Central memory CD8-positive, alpha-beta T cell (primary cell): ENCODE measurements at regions not wholly inside any gene's neighbourhood (a gene's known extent, or its start where the extent isn't known, plus 50 kb on each side); places are given as distances from the start of the nearest gene placed in this dataset.

ENCODE experiments used
- ATAC-seq: fragments of 150-1000 bp; cut with Tn5 transposase; replicated peaks from 2 replicates; pipeline ENCODE4 v1.10.0; 2022; ENCODE audit warnings: mild to moderate bottlenecking, moderate FRiP score, moderate number of reproducible peaks; ENCODE audit not compliant: poor library complexity, severe bottlenecking; ENCODE audit errors: extremely low read depth
- DNase-seq, 2 donors: peaks; one replicate each; pipeline ENCODE4 v3.0.0; 2021; ENCODE audit warnings: low spot score in 2 of 2
- H3K27ac Mint-ChIP-seq: one replicate; pipeline ENCODE4 v1.8.0; 2022; ENCODE audit warnings: low read depth, mild to moderate bottlenecking, moderate library complexity, mixed read lengths
- H3K27me3 Mint-ChIP-seq: one replicate; pipeline ENCODE4 v1.8.0; 2022; ENCODE audit warnings: mixed read lengths
- H3K36me3 Mint-ChIP-seq: one replicate; pipeline ENCODE4 v1.8.0; 2022; ENCODE audit warnings: mild to moderate bottlenecking, moderate library complexity, mixed read lengths; ENCODE audit not compliant: insufficient read depth
- H3K4me1 Mint-ChIP-seq: one replicate; pipeline ENCODE4 v1.8.0; 2022; ENCODE audit warnings: mixed read lengths
- H3K4me3 Mint-ChIP-seq: one replicate; pipeline ENCODE4 v1.8.0; 2022; ENCODE audit warnings: mild to moderate bottlenecking, moderate library complexity, mixed read lengths
- H3K9me3 Mint-ChIP-seq: one replicate; pipeline ENCODE4 v1.8.0; 2022; ENCODE audit warnings: mixed read lengths

DNA sequence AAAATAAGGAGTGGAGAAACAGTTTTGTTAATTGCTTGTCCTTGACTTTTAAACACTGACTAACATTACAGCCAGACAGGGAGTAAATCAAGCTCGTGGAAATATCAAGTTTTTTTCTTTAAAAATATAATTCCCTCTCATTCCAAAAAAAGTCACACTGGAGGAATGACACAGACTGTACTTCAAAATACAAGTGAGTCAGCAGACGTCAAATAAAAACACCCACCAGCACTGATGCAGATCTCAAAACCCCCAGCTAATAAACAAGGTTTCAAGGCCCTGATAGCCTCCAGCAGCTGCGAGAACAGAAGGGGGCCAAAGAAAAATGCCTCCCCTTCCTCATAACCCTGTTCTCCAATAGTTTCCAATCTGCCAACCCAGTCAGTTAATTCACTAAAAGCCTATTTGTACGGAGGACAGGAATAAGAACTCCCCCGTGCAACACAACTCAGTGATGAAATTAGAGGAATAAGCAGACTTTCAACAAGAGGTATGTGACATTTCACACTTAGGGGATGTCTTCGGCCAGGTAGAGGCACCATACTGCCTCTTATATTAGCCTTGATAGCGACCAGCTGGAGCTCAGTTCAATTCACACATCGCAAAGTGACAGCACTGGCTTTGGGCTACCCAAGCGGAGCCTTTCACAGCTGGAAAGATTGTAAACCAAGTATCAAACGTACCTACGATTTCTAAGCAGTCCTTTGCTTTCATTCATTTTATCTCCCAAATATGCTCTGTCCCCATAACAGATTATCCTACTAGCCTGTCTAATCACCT, 561.0 kb upstream of the KLF12 start:
- Mint-ChIP-seq H3K36me3 (peaks cover 1% of the 10 kb centered on the region), H3K27me3 (peaks cover 20% of the 10 kb centered on the region), H3K4me3 (no peak overlapping the region), H3K4me1 (no peaks in the 10 kb centered on the region), H3K27ac (no peak overlapping the region), H3K9me3 (no peaks in the 10 kb centered on the region)
- ATAC-seq (no peak), DNase-seq (no peak)

DNA sequence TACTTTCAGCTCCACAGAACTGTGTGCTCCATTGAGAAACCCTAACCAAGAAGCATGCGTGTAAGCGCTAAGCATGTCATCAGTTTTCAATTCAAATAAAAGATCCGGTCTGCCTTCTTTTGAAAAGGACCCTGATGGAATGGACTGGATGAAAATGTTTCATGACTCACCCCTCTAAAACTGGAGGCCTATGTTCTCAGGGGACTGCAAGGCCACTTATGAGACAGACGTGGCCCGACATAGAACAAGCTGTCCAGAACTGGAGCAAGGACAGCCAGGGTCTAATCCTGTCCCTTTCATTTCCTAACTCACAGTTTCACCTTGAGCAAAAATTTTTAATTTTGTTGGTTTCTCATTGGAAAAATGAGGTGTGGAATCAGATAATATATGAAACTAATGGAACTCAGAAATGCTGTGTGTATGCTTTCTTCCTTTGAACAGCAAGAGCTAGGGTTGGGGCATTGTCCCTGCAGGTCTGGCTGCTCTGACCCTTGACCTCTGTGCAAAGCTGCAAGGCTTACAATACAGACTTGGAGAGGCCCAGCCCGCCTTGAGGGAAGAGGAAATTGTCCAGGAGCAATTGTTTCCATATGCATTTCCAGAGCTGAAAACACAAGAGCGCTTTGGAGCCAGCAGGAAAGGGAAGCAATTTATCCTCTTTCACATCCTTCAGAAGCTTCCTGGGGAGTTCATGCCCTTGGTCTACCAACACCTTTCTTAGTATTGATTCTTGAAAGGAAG, 553.4 kb upstream of the KLF12 start:
- DNase-seq (no peak), ATAC-seq (no peak)
- Mint-ChIP-seq H3K4me1 (no peaks in the 10 kb centered on the region), H3K27ac (no peak overlapping the region), H3K36me3 (no peaks in the 10 kb centered on the region), H3K4me3 (no peak overlapping the region), H3K27me3 (peaks cover 12% of the 10 kb centered on the region), H3K9me3 (no peaks in the 10 kb centered on the region)

DNA sequence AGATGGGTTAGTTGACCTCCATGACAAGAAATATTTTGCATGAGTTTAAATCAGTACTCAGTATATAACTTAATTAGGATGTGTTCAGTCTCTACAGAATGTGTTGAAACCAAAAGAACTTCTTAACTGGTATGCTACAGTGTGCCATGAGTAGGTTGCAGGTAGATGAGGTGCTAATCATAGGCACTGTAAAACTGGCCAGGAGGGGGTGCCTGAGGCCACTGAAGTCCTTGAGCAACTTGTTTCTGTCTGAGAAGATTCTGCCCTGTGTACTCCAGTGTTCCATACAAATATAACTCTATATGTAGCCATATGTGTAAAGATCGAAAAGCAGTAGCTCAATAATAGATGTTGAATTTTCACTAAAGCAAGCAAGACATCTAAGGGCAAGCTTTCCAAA, 549.2 kb upstream of the KLF12 start:
- DNase-seq (no peak), ATAC-seq (no peak)
- Mint-ChIP-seq H3K36me3 (peaks cover 2% of the 10 kb centered on the region), H3K9me3 (no peaks in the 10 kb centered on the region), H3K4me1 (no peaks in the 10 kb centered on the region), H3K27ac (no peak overlapping the region), H3K27me3 (peaks cover 30% of the 10 kb centered on the region), H3K4me3 (no peak overlapping the region)

DNA sequence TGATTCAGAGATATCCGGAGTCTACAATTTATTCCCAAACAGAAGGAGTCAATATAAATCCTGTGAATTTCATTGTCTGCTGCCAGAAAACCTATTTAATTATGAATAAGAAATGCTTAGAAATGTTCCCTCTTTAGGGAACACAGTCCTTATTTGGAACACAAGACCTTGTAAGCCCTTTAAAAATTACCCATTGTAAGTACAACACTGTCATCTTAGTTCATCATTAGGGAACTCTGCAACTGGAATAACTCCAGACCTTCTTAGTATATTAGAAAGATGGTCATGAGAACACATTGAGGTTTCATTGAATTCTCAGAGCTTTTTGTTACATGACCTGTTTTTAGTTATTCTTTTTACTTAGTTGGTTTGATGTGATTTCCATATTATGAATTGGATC, 548.5 kb upstream of the KLF12 start:
- ATAC-seq, result no peak

DNA sequence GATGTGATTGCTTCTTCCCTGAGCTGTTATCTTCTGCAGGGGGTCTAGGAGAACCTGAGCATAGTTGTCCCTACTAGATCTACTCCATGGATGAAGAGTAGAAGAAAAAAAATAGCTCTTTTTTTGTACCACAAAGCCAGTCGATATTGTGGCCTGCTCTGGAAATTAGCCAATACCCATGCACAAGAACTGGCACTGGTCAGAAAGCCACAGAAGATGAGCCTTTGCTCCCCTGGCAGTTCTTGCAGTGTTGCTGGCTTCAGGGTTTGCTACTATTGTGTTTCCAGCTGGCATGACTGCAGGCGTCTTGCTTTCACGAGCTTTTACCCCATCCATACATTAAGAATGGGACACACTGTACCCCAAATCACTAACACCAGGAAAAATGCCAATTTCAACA, 547.7 kb upstream of the KLF12 start:
- Mint-ChIP-seq H3K4me1 (no peaks in the 10 kb centered on the region), H3K36me3 (peaks cover 2% of the 10 kb centered on the region), H3K27me3 (peaks cover 30% of the 10 kb centered on the region), H3K27ac (no peak overlapping the region), H3K4me3 (no peak overlapping the region), H3K9me3 (no peaks in the 10 kb centered on the region)
- ATAC-seq (no peak), DNase-seq (no peak)

More for the DNA sequence above, 548.5 kb upstream of the KLF12 start:
- Mint-ChIP-seq H3K4me3 (no peak overlapping the region), H3K36me3 (peaks cover 2% of the 10 kb centered on the region), H3K27me3 (peaks cover 30% of the 10 kb centered on the region), H3K9me3 (no peaks in the 10 kb centered on the region), H3K4me1 (no peaks in the 10 kb centered on the region), H3K27ac (no peak overlapping the region)
- no peak for DNase-seq

DNA sequence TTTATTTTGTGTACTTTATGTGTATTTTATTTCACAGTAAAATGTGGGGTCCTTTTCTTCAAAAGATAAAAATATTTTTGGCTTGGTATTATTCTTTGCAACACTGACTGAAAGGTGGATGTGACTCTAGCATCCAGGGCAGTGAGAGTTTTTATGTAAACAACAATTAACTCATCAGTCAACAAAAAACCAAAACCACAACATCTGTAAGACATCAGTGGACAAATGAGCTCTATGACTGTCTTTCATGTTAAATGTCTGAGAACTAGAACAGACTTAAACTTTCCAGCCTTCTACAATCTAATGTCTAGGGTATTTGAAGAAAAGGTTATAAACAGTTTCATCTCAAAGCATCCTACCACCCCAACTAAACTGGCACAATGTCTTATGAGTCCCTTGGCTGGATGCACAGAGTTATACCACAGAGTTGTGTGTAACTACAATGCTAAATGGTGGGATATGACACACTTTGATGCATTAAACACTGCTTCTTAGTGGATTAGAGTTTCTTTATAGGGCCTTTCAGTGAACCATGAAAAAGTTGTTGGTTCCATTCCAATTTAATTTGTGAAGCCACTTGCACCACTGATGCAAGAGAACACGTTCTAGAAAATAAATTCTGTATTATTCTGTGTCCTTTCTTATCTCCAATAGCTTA, 544.2 kb upstream of the KLF12 start:
- no peaks in the 10 kb centered on the region for H3K9me3 Mint-ChIP-seq
- H3K4me1 Mint-ChIP-seq, result no peaks in the 10 kb centered on the region
- H3K27me3 Mint-ChIP-seq, result peaks cover 29% of the 10 kb centered on the region
- H3K4me3 Mint-ChIP-seq, result no peak overlapping the region
- H3K36me3 Mint-ChIP-seq, result peaks cover 2% of the 10 kb centered on the region
- no peak for DNase-seq
- no peak for ATAC-seq
- no peak overlapping the region for H3K27ac Mint-ChIP-seq

DNA sequence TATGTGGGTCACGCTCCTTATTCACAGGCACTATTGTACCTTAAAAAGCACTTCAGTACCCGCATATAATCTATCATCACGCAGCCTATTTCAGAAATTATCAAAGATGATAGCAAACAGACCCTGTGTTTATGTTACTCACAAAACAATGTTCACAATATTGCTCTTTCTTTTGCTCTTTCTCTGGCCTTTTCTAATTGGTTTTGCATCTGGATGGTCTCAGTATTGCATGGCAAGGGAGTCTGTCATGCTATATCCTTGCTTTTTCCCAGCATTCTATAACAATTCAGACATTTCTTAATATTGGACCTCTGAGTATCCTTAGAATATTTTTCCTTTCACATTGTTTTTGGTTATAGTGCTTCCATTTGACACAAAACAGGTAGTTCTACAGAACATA, 541.8 kb upstream of the KLF12 start:
- no peak overlapping the region for H3K27ac Mint-ChIP-seq
- no peaks in the 10 kb centered on the region for H3K9me3 Mint-ChIP-seq
- ATAC-seq (no peak), DNase-seq (no peak)
- peaks cover 2% of the 10 kb centered on the region for H3K36me3 Mint-ChIP-seq
- peaks cover 23% of the 10 kb centered on the region for H3K27me3 Mint-ChIP-seq
- H3K4me3 Mint-ChIP-seq, result no peak overlapping the region
- H3K4me1 Mint-ChIP-seq, result no peaks in the 10 kb centered on the region

DNA sequence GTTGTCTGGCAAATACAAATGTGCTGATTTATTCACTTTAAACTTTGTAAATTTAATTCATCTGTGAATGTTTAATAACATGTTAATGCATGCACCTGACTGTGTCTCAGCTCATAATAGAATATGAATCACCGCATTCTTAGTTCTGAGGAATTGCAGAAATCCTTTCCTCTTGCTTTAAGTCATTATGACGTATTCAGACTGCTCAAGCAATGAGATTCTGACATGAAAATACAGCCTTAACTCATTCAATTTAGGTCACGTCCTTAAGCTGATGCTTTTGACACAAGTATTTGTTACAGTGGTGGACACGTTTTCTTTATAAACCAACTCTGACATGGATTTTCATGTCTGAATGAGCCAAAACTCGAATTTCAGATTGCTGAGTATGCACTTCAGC, 541.0 kb upstream of the KLF12 start:
- H3K4me1 Mint-ChIP-seq, result no peaks in the 10 kb centered on the region
- DNase-seq (no peak), ATAC-seq (no peak)
- H3K9me3 Mint-ChIP-seq, result no peaks in the 10 kb centered on the region
- H3K27ac Mint-ChIP-seq, result no peak overlapping the region
- peaks cover 15% of the 10 kb centered on the region for H3K27me3 Mint-ChIP-seq
- H3K4me3 Mint-ChIP-seq, result no peak overlapping the region
- H3K36me3 Mint-ChIP-seq, result no peaks in the 10 kb centered on the region

DNA sequence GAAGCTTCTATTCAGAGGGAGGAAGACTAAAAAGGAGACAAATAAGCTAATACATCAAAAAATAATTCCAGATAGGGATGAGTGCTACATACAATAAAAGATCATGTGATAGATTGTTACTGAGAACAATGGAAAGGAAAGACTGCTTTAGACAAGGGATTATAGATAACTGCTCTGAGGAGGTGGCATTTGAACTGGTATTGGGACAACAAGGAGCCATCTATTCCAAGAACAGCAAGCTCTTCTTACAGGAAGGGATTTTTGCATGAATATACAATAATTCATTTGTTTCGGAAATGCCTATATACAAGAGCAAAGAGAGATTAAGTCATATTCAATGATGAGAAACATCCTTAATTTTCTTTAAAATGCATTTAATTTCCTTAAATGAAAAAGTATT, 540.5 kb upstream of the KLF12 start:
- H3K36me3 Mint-ChIP-seq, result no peaks in the 10 kb centered on the region
- ATAC-seq (no peak), DNase-seq (no peak)
- no peaks in the 10 kb centered on the region for H3K9me3 Mint-ChIP-seq
- H3K4me1 Mint-ChIP-seq, result no peaks in the 10 kb centered on the region
- H3K27ac Mint-ChIP-seq, result no peak overlapping the region
- peaks cover 11% of the 10 kb centered on the region for H3K27me3 Mint-ChIP-seq
- no peak overlapping the region for H3K4me3 Mint-ChIP-seq

DNA sequence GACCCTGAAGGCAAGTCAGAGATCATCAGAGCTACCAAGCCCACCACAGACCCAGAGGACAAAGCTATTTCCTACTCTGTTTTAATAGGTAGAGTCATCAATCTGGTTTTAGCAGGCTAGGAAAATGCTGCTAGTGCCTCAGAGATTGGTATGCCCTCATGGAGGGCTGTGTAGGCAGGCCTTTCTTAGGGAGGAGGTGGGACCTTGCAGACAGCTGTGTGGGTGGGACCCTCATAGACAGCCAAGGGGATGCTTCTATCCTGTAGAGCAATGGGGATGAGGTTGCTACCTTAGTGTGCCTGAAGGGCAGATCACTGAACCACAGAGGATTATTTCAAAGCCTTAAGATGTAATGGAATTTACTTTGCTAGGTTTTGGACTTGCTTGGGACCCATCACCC, 534.9 kb upstream of the KLF12 start:
- Mint-ChIP-seq H3K36me3 (no peaks in the 10 kb centered on the region), H3K4me3 (no peak overlapping the region), H3K4me1 (no peaks in the 10 kb centered on the region), H3K9me3 (no peaks in the 10 kb centered on the region), H3K27ac (no peak overlapping the region), H3K27me3 (peaks cover 14% of the 10 kb centered on the region)
- no peak for ATAC-seq
- DNase-seq, result no peak

DNA sequence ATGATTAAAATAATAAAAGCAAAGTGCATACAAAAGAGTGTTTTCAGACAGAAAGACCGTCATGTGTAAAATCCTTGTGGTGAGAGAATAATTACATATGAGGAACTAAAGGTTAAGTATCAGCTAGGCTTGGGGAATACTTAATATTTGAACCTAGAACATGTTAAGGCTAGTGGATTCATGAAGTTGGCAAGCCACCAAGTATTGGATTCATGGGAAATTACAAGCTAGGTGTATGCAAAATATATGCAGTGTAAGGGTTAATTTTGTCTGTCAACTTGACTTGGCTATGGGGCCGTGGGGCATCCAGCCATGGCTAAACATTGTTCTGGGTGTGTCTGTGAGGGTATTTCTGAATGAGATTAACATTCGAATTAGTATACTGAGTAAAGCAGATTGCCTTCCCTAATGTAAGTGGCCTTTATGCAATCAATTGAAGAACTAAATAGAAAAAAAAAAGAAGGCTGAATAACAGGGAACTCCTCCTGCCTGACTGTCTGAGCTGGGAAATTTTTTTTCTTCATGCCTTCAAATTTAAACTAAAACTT, 533.5 kb upstream of the KLF12 start:
- peaks cover 14% of the 10 kb centered on the region for H3K27me3 Mint-ChIP-seq
- H3K9me3 Mint-ChIP-seq, result no peaks in the 10 kb centered on the region
- DNase-seq, result no peak
- H3K27ac Mint-ChIP-seq, result no peak overlapping the region
- ATAC-seq, result no peak
- no peaks in the 10 kb centered on the region for H3K36me3 Mint-ChIP-seq
- H3K4me1 Mint-ChIP-seq, result no peaks in the 10 kb centered on the region
- no peak overlapping the region for H3K4me3 Mint-ChIP-seq

DNA sequence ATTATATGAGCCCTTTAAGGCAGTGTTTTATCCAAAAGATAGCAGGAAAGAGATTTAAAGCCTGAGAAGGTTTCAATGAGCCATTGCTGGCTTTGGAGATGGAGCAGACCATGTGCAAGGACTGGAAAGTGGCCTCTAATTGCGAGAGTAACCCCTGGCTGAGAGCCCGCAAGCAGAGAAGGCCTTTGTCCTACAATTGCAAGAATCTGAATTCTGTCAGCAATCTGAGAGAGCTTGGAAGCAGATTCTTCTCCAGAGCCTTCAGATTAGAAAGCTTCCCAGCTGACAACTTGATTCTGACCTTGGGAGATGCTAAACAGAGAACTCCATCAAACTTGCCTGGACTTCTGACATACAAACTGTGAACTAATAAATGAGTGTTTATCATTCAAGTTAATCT, 528.7 kb upstream of the KLF12 start:
- ATAC-seq, result no peak
- Mint-ChIP-seq H3K27me3 (no peaks in the 10 kb centered on the region), H3K4me3 (no peak overlapping the region), H3K4me1 (no peaks in the 10 kb centered on the region), H3K9me3 (no peaks in the 10 kb centered on the region), H3K27ac (no peak overlapping the region), H3K36me3 (no peaks in the 10 kb centered on the region)
- DNase-seq, result no peak
